IMR-90 (cell line): ENCODE measurements at regions not wholly inside any gene's neighbourhood (a gene's known extent, or its start where the extent isn't known, plus 50 kb on each side); places are given as distances from the start of the nearest gene placed in this dataset.

Experiments used
- CEBPB ChIP-seq: IDR thresholded peaks from 2 replicates; pipeline ENCODE4 v1.6.1; 2012; ENCODE audit warnings: low read depth, low read length, improper control_type of control experiment
- MAFK ChIP-seq: IDR thresholded peaks from 2 replicates; pipeline ENCODE4 v1.6.1; 2012; ENCODE audit warnings: low read depth, low read length, improper control_type of control experiment
- MXI1 ChIP-seq: IDR thresholded peaks from 2 replicates; pipeline ENCODE4 v1.6.1; 2012; ENCODE audit warnings: low read depth, mild to moderate bottlenecking, low read length, moderate library complexity, borderline replicate concordance
- NFE2L2 ChIP-seq: fragments of 150-350 bp; IDR thresholded peaks from 2 replicates; pipeline ENCODE4 v1.6.1; 2016; ENCODE audit warnings: low read depth, mild to moderate bottlenecking, low read length
- POLR2A ChIP-seq: IDR thresholded peaks from 2 replicates; pipeline ENCODE4 v1.6.1; 2012; ENCODE audit warnings: mild to moderate bottlenecking, low read depth, low read length
- RAD21 ChIP-seq: IDR thresholded peaks from 2 replicates; pipeline ENCODE4 v1.6.1; 2012; ENCODE audit warnings: low read length, improper control_type of control experiment
- RCOR1 ChIP-seq: IDR thresholded peaks from 2 replicates; pipeline ENCODE4 v1.6.1; 2012; ENCODE audit warnings: mild to moderate bottlenecking, low read length, improper control_type of control experiment; ENCODE audit not compliant: insufficient replicate concordance
- RFX5 ChIP-seq: IDR thresholded peaks from 2 replicates; pipeline ENCODE4 v1.8.0; 2012; ENCODE audit warnings: low read depth, mild to moderate bottlenecking, low read length, moderate library complexity
- SMC3 ChIP-seq: fragments of 150-350 bp; IDR thresholded peaks from 2 replicates; pipeline ENCODE4 v1.6.1; 2016; ENCODE audit warnings: low read depth, mild to moderate bottlenecking, antibody characterized with exemption, low read length, moderate library complexity
- TF ChIP-seq, protein P1 (sequence below): conservative IDR thresholded peaks from 2 replicates; pipeline ENCODE4 v1.5.1; 2012; ENCODE audit warnings: mild to moderate bottlenecking, low read depth, low read length, improper control_type of control experiment
- TF ChIP-seq, protein P2 (sequence below): fragments of 150-350 bp; IDR thresholded peaks from 2 replicates; pipeline ENCODE4 v1.6.1; 2016; ENCODE audit warnings: low read depth, mild to moderate bottlenecking, low read length, moderate library complexity, borderline replicate concordance

DNA sequence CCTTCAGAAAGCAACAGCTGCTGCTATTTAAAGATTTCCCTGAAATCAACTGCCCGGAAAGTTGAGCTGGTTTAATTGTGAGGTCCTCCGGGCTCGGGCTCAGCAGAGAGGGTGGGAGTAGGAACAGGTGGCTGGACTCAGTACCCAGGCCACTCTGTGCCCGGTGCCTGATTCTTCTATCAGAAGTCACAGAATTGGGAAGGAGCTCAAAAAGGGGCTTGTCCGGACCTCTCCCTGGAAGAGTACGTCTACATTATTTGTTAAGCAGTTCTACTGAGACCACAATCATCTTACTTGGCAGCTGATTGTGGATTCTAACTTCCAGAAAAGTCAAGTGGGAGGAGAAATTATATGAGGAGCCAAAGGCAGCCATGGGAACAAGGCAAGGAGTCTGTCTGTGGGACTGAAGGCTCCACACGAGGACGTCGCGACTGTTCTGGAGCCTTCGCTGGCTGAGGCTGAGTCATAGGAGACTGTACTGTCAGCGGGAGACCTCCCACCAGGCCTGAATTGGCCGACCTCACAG lies 91.7 kb upstream of the ANKRD10 start:
- TF ChIP-seq, protein P1, sequence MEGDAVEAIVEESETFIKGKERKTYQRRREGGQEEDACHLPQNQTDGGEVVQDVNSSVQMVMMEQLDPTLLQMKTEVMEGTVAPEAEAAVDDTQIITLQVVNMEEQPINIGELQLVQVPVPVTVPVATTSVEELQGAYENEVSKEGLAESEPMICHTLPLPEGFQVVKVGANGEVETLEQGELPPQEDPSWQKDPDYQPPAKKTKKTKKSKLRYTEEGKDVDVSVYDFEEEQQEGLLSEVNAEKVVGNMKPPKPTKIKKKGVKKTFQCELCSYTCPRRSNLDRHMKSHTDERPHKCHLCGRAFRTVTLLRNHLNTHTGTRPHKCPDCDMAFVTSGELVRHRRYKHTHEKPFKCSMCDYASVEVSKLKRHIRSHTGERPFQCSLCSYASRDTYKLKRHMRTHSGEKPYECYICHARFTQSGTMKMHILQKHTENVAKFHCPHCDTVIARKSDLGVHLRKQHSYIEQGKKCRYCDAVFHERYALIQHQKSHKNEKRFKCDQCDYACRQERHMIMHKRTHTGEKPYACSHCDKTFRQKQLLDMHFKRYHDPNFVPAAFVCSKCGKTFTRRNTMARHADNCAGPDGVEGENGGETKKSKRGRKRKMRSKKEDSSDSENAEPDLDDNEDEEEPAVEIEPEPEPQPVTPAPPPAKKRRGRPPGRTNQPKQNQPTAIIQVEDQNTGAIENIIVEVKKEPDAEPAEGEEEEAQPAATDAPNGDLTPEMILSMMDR: no peak
- no peak for TF ChIP-seq POLR2A
- no peak for TF ChIP-seq RCOR1
- TF ChIP-seq MXI1: peak; percentile 94
- TF ChIP-seq RFX5: no peak
- no peak for TF ChIP-seq SMC3
- TF ChIP-seq CEBPB: no peak
- TF ChIP-seq, protein P2, sequence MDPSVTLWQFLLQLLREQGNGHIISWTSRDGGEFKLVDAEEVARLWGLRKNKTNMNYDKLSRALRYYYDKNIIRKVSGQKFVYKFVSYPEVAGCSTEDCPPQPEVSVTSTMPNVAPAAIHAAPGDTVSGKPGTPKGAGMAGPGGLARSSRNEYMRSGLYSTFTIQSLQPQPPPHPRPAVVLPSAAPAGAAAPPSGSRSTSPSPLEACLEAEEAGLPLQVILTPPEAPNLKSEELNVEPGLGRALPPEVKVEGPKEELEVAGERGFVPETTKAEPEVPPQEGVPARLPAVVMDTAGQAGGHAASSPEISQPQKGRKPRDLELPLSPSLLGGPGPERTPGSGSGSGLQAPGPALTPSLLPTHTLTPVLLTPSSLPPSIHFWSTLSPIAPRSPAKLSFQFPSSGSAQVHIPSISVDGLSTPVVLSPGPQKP: no peak
- no peak for TF ChIP-seq NFE2L2
- 0 out of 2 replicates have a peak, but pooled peaks have one; percentile 22 for TF ChIP-seq RAD21
- no peak for TF ChIP-seq MAFK
